ENCODE measurements at regions not wholly inside any gene's neighbourhood (a gene's known extent, or its start where the extent isn't known, plus 50 kb on each side); places are given as distances from the start of the nearest gene placed in this dataset.

GRCh38 chr9:90259311-90260246, 383.0 kb downstream of the DIRAS2 start:
- no peaks in the 10 kb centered on the region for H3K9me2 ChIP-seq (replicated peaks; ENCODE audit: insufficient read depth, low read length)
- H3K4me3 ChIP-seq (ENCODE audit: insufficient read depth, low read length, poor library complexity, severe bottlenecking): no peak overlapping the region
- H3K9me3 ChIP-seq (ENCODE audit: insufficient read depth, low read length): no peaks in the 10 kb centered on the region
- TF ChIP-seq EZH2phosphoT487 (conservative IDR thresholded peaks at IDR 0.05; ENCODE audit: low read length) (no peak), CTCF (IDR thresholded peaks at IDR 0.05; ENCODE audit: insufficient read depth, low read length, poor library complexity, severe bottlenecking) (no peak)
- H3K27me3 ChIP-seq (ENCODE audit: low read length): no peaks in the 10 kb centered on the region
- no peak overlapping the region for H2AFZ ChIP-seq (ENCODE audit: low read depth, low read length, severe bottlenecking)
- H3K27ac ChIP-seq (ENCODE audit: low read depth, low read length): no peak overlapping the region
- H3K4me2 ChIP-seq (ENCODE audit: low read depth, low read length, poor library complexity, severe bottlenecking): no peak overlapping the region
- no peaks in the 10 kb centered on the region for H3F3A ChIP-seq (ENCODE audit: insufficient read depth)
- no peaks in the 10 kb centered on the region for H4K20me1 ChIP-seq (ENCODE audit: low read depth, low read length)
- no peaks in the 10 kb centered on the region for H3K79me2 ChIP-seq (ENCODE audit: insufficient read depth, low read length)
- H3K9ac ChIP-seq (ENCODE audit: low read length): no peak overlapping the region
- H3K36me3 ChIP-seq (ENCODE audit: low read length): no peaks in the 10 kb centered on the region

- no peak for TF ChIP-seq EZH2phosphoT487 (conservative IDR thresholded peaks at IDR 0.05; ENCODE audit: low read length)
- TF ChIP-seq CTCF (IDR thresholded peaks at IDR 0.05; ENCODE audit: insufficient read depth, low read length, poor library complexity, severe bottlenecking): no peak
- Histone ChIP-seq H3K27me3 (ENCODE audit: low read length) (no peaks in the 10 kb centered on the region), H3K9ac (ENCODE audit: low read length) (no peak overlapping the region), H3K4me2 (ENCODE audit: low read depth, low read length, poor library complexity, severe bottlenecking) (no peak overlapping the region), H3K4me3 (ENCODE audit: insufficient read depth, low read length, poor library complexity, severe bottlenecking) (no peak overlapping the region), H3K9me3 (ENCODE audit: insufficient read depth, low read length) (no peaks in the 10 kb centered on the region), H4K20me1 (ENCODE audit: low read depth, low read length) (no peaks in the 10 kb centered on the region), H3F3A (ENCODE audit: insufficient read depth) (no peaks in the 10 kb centered on the region), H3K79me2 (ENCODE audit: insufficient read depth, low read length) (no peaks in the 10 kb centered on the region), H3K9me2 (replicated peaks; ENCODE audit: insufficient read depth, low read length) (no peaks in the 10 kb centered on the region), H3K36me3 (ENCODE audit: low read length) (no peaks in the 10 kb centered on the region), H3K27ac (ENCODE audit: low read depth, low read length) (no peak overlapping the region), H2AFZ (ENCODE audit: low read depth, low read length, severe bottlenecking) (no peak overlapping the region)
These were observed 380.9 kb downstream of the DIRAS2 start for GRCh38 chr9:90261698-90262097.

- Histone ChIP-seq H3K27ac (ENCODE audit: low read depth, low read length) (no peak overlapping the region), H3K9ac (ENCODE audit: low read length) (no peak overlapping the region), H4K20me1 (ENCODE audit: low read depth, low read length) (no peaks in the 10 kb centered on the region), H3K36me3 (ENCODE audit: low read length) (no peaks in the 10 kb centered on the region), H3K79me2 (ENCODE audit: insufficient read depth, low read length) (no peaks in the 10 kb centered on the region), H3F3A (ENCODE audit: insufficient read depth) (no peaks in the 10 kb centered on the region), H3K27me3 (ENCODE audit: low read length) (no peaks in the 10 kb centered on the region), H3K4me2 (ENCODE audit: low read depth, low read length, poor library complexity, severe bottlenecking) (no peak overlapping the region), H2AFZ (ENCODE audit: low read depth, low read length, severe bottlenecking) (no peak overlapping the region), H3K9me3 (ENCODE audit: insufficient read depth, low read length) (no peaks in the 10 kb centered on the region), H3K9me2 (replicated peaks; ENCODE audit: insufficient read depth, low read length) (no peaks in the 10 kb centered on the region), H3K4me3 (ENCODE audit: insufficient read depth, low read length, poor library complexity, severe bottlenecking) (no peak overlapping the region)
- TF ChIP-seq CTCF (IDR thresholded peaks at IDR 0.05; ENCODE audit: insufficient read depth, low read length, poor library complexity, severe bottlenecking) (no peak), EZH2phosphoT487 (conservative IDR thresholded peaks at IDR 0.05; ENCODE audit: low read length) (no peak)
These were observed 374.0 kb downstream of the DIRAS2 start for GRCh38 chr9:90268613-90269012.

Data from SU-DHL-6 (cell line).